Ishikawa (cell line): ENCODE measurements at regions not wholly inside any gene's neighbourhood (a gene's known extent, or its start where the extent isn't known, plus 50 kb on each side); places are given as distances from the start of the nearest gene placed in this dataset.

Experiments used
- CEBPB ChIP-seq: IDR thresholded peaks from 2 replicates; pipeline ENCODE4 v1.6.1; 2012
- CREB1 ChIP-seq: IDR thresholded peaks from 2 replicates; pipeline ENCODE4 v1.6.1; 2012; ENCODE audit warnings: low read depth
- EGR1 ChIP-seq: IDR thresholded peaks from 2 replicates; pipeline ENCODE4 v1.6.1; 2012
- EP300 ChIP-seq: IDR thresholded peaks from 2 replicates; pipeline ENCODE4 v1.6.1; 2012; ENCODE audit warnings: borderline replicate concordance
- FOXM1 ChIP-seq: IDR thresholded peaks from 2 replicates; pipeline ENCODE4 v1.6.1; 2012; ENCODE audit warnings: low read depth, borderline replicate concordance
- MAX ChIP-seq: IDR thresholded peaks from 2 replicates; pipeline ENCODE4 v1.6.1; 2012
- NFIC ChIP-seq: IDR thresholded peaks from 2 replicates; pipeline ENCODE4 v1.6.1; 2012
- RAD21 ChIP-seq: IDR thresholded peaks from 2 replicates; pipeline ENCODE4 v1.6.1; 2012; ENCODE audit warnings: low read depth
- REST ChIP-seq: IDR thresholded peaks from 2 replicates; pipeline ENCODE4 v1.6.1; 2012; ENCODE audit warnings: low read depth, mild to moderate bottlenecking
- TAF1 ChIP-seq: IDR thresholded peaks from 2 replicates; pipeline ENCODE4 v1.6.1; 2012; ENCODE audit warnings: low read depth, mild to moderate bottlenecking
- TCF12 ChIP-seq: IDR thresholded peaks from 2 replicates; pipeline ENCODE4 v1.6.1; 2012; ENCODE audit warnings: low read depth
- TEAD4 ChIP-seq: IDR thresholded peaks from 2 replicates; pipeline ENCODE4 v1.6.1; 2012
- USF1 ChIP-seq: IDR thresholded peaks from 2 replicates; pipeline ENCODE4 v1.6.1; 2012
- YY1 ChIP-seq: IDR thresholded peaks from 2 replicates; pipeline ENCODE4 v1.6.1; 2012; ENCODE audit warnings: low read depth
- ZBTB7A ChIP-seq: IDR thresholded peaks from 2 replicates; pipeline ENCODE4 v1.6.1; 2012; ENCODE audit warnings: low read depth

- peak; percentile 84 for TF ChIP-seq NFIC
- no peak for TF ChIP-seq RAD21
- TF ChIP-seq TAF1, result no peak
- no peak for TF ChIP-seq CREB1
- TF ChIP-seq TCF12, result peak; percentile 30; the same call in 1 of the 2 replicates
- TF ChIP-seq USF1, result no peak
- no peak for TF ChIP-seq FOXM1
- TF ChIP-seq TEAD4, result peak; percentile 91
- TF ChIP-seq MAX, result no peak
- TF ChIP-seq REST, result no peak
- no peak for TF ChIP-seq ZBTB7A
- no peak for TF ChIP-seq EP300
- TF ChIP-seq CEBPB, result no peak
- no peak for TF ChIP-seq YY1
- no peak for TF ChIP-seq EGR1
Measured at GRCh38 chr18:24552218-24552617, 91.8 kb downstream of the HRH4 start.

DNA sequence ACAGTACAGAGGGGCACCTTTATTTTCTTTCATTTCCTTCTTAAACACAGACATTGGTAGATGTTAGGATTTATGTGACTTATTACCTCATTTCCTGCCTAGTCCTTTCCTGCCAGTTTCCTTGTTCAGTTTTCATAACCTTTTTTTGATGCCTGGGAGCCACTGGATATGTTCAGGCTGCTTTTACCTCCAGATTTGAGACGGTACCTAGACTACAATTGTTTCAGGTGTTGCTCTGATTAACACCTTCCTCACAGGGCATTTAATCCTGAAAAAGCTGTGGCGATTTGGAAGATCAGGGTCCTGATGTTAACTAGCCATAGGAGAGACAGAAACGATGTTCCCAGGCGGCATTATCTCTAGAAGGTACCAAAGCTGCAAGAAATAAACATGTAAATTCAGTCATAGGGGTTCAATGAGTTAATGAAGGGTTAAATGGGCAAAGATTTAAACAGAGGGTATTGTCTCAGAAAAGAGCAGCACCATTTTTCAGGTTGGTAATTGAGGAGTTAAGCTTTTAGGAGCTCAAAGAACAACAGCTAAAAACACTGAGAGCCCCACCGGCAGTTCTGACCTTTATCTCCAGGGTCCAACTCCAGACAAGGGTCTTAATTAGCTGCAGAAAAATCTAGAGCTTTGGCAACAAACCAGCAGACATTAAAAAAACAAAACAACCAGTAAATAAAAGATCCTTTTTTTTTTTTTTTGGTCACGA, 93.3 kb downstream of the HRH4 start:
- TF ChIP-seq TCF12, result no peak
- TF ChIP-seq TAF1, result no peak
- no peak for TF ChIP-seq EGR1
- no peak for TF ChIP-seq REST
- TF ChIP-seq CEBPB, result no peak
- TF ChIP-seq CREB1, result no peak
- TF ChIP-seq TEAD4, result no peak
- TF ChIP-seq USF1, result no peak
- no peak for TF ChIP-seq YY1
- no peak for TF ChIP-seq EP300
- no peak for TF ChIP-seq ZBTB7A
- TF ChIP-seq NFIC, result no peak
- no peak for TF ChIP-seq RAD21
- no peak for TF ChIP-seq FOXM1

DNA sequence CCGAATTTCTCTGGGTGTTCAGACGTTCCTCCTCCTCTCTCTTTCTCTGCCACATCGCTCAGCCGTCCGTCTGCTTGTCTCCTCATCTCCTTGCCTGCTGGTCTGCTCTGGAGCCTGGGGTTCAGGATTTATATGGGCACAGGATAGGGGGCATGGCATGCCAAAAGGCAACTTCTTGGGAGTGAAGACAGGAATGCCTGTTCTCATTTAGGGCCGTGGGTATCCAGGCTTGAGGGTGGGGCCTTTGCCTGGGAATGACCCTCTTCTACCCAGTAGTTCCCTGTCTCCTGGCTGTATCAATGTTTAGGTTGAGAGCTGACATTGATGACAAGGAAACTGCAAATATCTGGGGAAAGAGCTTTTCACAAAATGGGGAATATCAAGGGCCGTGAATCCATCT, 98.0 kb downstream of the HRH4 start:
- TF ChIP-seq YY1 (no peak), MAX (no peak), EGR1 (no peak), EP300 (no peak), RAD21 (no peak)

GRCh38 chr18:24559526-24559925, 99.1 kb downstream of the HRH4 start:
- TF ChIP-seq CEBPB, result no peak
- no peak for TF ChIP-seq TCF12
- TF ChIP-seq YY1, result no peak
- no peak for TF ChIP-seq NFIC
- no peak for TF ChIP-seq EGR1
- no peak for TF ChIP-seq ZBTB7A
- no peak for TF ChIP-seq REST
- TF ChIP-seq MAX, result no peak
- TF ChIP-seq RAD21, result no peak
- TF ChIP-seq TEAD4, result no peak
- TF ChIP-seq EP300, result no peak
